H9 (cell line): ENCODE measurements at regions not wholly inside any gene's neighbourhood (a gene's known extent, or its start where the extent isn't known, plus 50 kb on each side); places are given as distances from the start of the nearest gene placed in this dataset.

Source experiments
- DNase-seq: peaks from one replicate; pipeline ENCODE4 v3.0.0-alpha.2; 2017
- H2AFZ ChIP-seq: one replicate; pipeline ENCODE4 v1.6.1; 2013; ENCODE audit warnings: mild to moderate bottlenecking, low read length, control low read depth, moderate library complexity
- H2AK5ac ChIP-seq: 2 replicates; pipeline ENCODE4 v1.6.1; 2013; ENCODE audit warnings: low read length, control low read depth, mixed read lengths; ENCODE audit not compliant: insufficient read length
- H2BK120ac ChIP-seq: one replicate; pipeline ENCODE4 v1.6.1; 2013; ENCODE audit warnings: low read depth, mild to moderate bottlenecking, low read length, control low read depth, inconsistent platforms; ENCODE audit not compliant: poor library complexity, severe bottlenecking
- H2BK12ac ChIP-seq: 2 replicates; pipeline ENCODE4 v1.6.1; 2013; ENCODE audit warnings: low read length, control low read depth, mixed read lengths, low read depth; ENCODE audit not compliant: insufficient read length
- H2BK15ac ChIP-seq: 2 replicates; pipeline ENCODE4 v1.6.1; 2013; ENCODE audit warnings: low read depth, low read length, control low read depth
- H2BK20ac ChIP-seq: one replicate; pipeline ENCODE4 v1.6.1; 2013; ENCODE audit warnings: low read depth, mild to moderate bottlenecking, low read length, control low read depth, inconsistent platforms; ENCODE audit not compliant: poor library complexity, severe bottlenecking
- H2BK5ac ChIP-seq: 2 replicates; pipeline ENCODE4 v1.6.1; 2013; ENCODE audit warnings: low read length, control low read depth, mixed read lengths; ENCODE audit not compliant: insufficient read length
- H3K14ac ChIP-seq: 2 replicates; pipeline ENCODE4 v1.6.1; 2013; ENCODE audit warnings: low read length, control low read depth; ENCODE audit not compliant: insufficient read depth
- H3K18ac ChIP-seq: 2 replicates; pipeline ENCODE4 v1.6.1; 2013; ENCODE audit warnings: low read depth, mild to moderate bottlenecking, mixed read lengths, low read length, control low read depth; ENCODE audit not compliant: insufficient read length
- H3K23ac ChIP-seq: 2 replicates; pipeline ENCODE4 v1.6.1; 2013; ENCODE audit warnings: low read length, control low read depth, mixed read lengths, low read depth; ENCODE audit not compliant: insufficient read length
- H3K23me2 ChIP-seq: 2 replicates; pipeline ENCODE4 v1.6.1; 2013; ENCODE audit warnings: low read depth, mild to moderate bottlenecking, mixed read lengths, low read length, control low read depth; ENCODE audit not compliant: insufficient read length, poor library complexity, severe bottlenecking
- H3K27ac ChIP-seq: 2 replicates; pipeline ENCODE4 v1.5.1; 2013; ENCODE audit warnings: low read length, control low read depth, mixed read lengths, low read depth; ENCODE audit not compliant: insufficient read length
- H3K27me3 ChIP-seq: 2 replicates; pipeline ENCODE4 v1.6.1; 2013; ENCODE audit warnings: low read length, control low read depth, inconsistent platforms; ENCODE audit not compliant: insufficient read depth
- H3K4ac ChIP-seq: 2 replicates; pipeline ENCODE4 v1.6.1; 2013; ENCODE audit warnings: low read depth, mild to moderate bottlenecking, control low read depth, inconsistent platforms, low read length, moderate library complexity
- H3K4me1 ChIP-seq: 2 replicates; pipeline ENCODE4 v1.6.1; 2013; ENCODE audit warnings: low read length, control low read depth, inconsistent platforms; ENCODE audit not compliant: insufficient read depth
- H3K4me2 ChIP-seq: 2 replicates; pipeline ENCODE4 v1.6.1; 2013; ENCODE audit warnings: low read length, control low read depth, mixed read lengths; ENCODE audit not compliant: insufficient read length, insufficient read depth
- H3K56ac ChIP-seq: 2 replicates; pipeline ENCODE4 v1.6.1; 2013; ENCODE audit warnings: low read depth, mild to moderate bottlenecking, mixed read lengths, low read length, control low read depth; ENCODE audit not compliant: insufficient read length
- H3K79me1 ChIP-seq: 2 replicates; pipeline ENCODE4 v1.6.1; 2013; ENCODE audit warnings: low read depth, mild to moderate bottlenecking, moderate library complexity, low read length, control low read depth, inconsistent platforms; ENCODE audit not compliant: insufficient read depth, poor library complexity, severe bottlenecking
- H3K79me2 ChIP-seq: 2 replicates; pipeline ENCODE4 v1.6.1; 2013; ENCODE audit warnings: low read length, control low read depth, inconsistent platforms; ENCODE audit not compliant: insufficient read depth
- H3K9ac ChIP-seq: 2 replicates; pipeline ENCODE4 v1.6.1; 2013; ENCODE audit warnings: low read length, control low read depth, mixed read lengths; ENCODE audit not compliant: insufficient read length; ENCODE audit errors: extremely low read depth
- H3K9me3 ChIP-seq: one replicate; pipeline ENCODE4 v1.6.1; 2013; ENCODE audit warnings: low read depth, low read length, inconsistent platforms; ENCODE audit not compliant: control insufficient read depth
- H3T11ph ChIP-seq: one replicate; pipeline ENCODE4 v1.6.1; 2013; ENCODE audit warnings: mild to moderate bottlenecking, low read length, control low read depth, inconsistent platforms
- H4K20me1 ChIP-seq: one replicate; pipeline ENCODE4 v1.6.1; 2013; ENCODE audit not compliant: control insufficient read depth, insufficient read length, insufficient read depth
- H4K5ac ChIP-seq: 2 replicates; pipeline ENCODE4 v1.6.1; 2013; ENCODE audit warnings: low read depth, mild to moderate bottlenecking, mixed read lengths, low read length, control low read depth; ENCODE audit not compliant: insufficient read length
- H4K8ac ChIP-seq: replicated peaks from 2 replicates; pipeline ENCODE4 v1.6.1; 2013; ENCODE audit warnings: low read length, control low read depth, mixed read lengths, low read depth; ENCODE audit not compliant: insufficient read length
- H4K91ac ChIP-seq: 2 replicates; pipeline ENCODE4 v1.6.1; 2013; ENCODE audit warnings: low read depth, mild to moderate bottlenecking, moderate library complexity, mixed read lengths, low read length, control low read depth; ENCODE audit not compliant: insufficient read length
- H3K27ac Mint-ChIP-seq, 3 experiments: 2 replicates in 2 of 3; 3 replicates in 1 of 3; pipeline ENCODE4 v1.8.0; 2020 to 2021; ENCODE audit warnings: mixed read lengths in 3 of 3, mild to moderate bottlenecking in 1 of 3, moderate library complexity in 1 of 3
- H3K27me3 Mint-ChIP-seq: 2 replicates; pipeline ENCODE4 v1.8.0; 2021; ENCODE audit warnings: low read depth, mild to moderate bottlenecking, moderate library complexity, mixed read lengths
- H3K36me3 Mint-ChIP-seq, 3 experiments: 2 replicates in 2 of 3; 3 replicates in 1 of 3; pipeline ENCODE4 v1.8.0; 2020 to 2021; ENCODE audit warnings: low read depth in 3 of 3, mixed read lengths in 3 of 3; ENCODE audit not compliant: insufficient read depth in 1 of 3
- H3K4me1 Mint-ChIP-seq, 2 experiments: 2 replicates each; pipeline ENCODE4 v1.8.0; 2020; ENCODE audit warnings: mixed read lengths in 2 of 2
- H3K4me3 Mint-ChIP-seq, 2 experiments: 2 replicates in 1 of 2; 3 replicates in 1 of 2; pipeline ENCODE4 v1.8.0; 2020 to 2021; ENCODE audit warnings: mild to moderate bottlenecking in 2 of 2, mixed read lengths in 2 of 2, moderate library complexity in 1 of 2
- H3K9me3 Mint-ChIP-seq, 2 experiments: 2 replicates in 1 of 2; 3 replicates in 1 of 2; pipeline ENCODE4 v1.8.0; 2020; ENCODE audit warnings: mild to moderate bottlenecking in 2 of 2, mixed read lengths in 2 of 2, moderate library complexity in 1 of 2
- WGBS: extraction: QIAGEN DNeasy Blood & Tissue Kit; methylation state at CpG from one replicate; pipeline ENCODE4 v1.1.7; 2013; ENCODE audit warnings: missing lambda C conversion rate, low lambda C conversion rate, mixed read lengths; ENCODE audit not compliant: insufficient read length; ENCODE audit errors: extremely low coverage; 5-methylcytosine and 5-hydroxymethylcytosine counted together
- TF ChIP-seq, protein P1 (sequence below): fragments of 200-600 bp; sonication (generic); conservative IDR thresholded peaks from 3 replicates; pipeline ENCODE4 v1.8.0; 2021; ENCODE audit warnings: antibody characterized with exemption, mild to moderate bottlenecking

DNA sequence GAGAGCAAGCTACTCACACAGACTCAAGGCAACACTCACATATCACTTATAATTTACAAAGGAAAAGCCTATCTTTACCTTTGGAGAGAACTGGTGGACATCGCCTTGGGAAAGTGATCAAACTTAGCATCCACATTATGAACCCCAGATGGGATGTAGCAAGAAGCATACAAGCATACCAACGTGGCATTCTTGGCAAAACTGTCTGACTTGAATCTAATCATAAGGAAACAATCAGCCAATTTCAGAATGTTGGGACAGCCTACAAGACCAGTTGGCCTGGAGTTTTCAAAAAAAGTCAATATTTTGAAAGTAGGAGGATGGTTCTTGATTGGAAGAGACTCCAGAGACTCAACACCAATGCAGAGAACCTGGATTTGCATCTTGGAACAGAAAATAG, 79.1 kb upstream of the PMAIP1 start:
- Histone ChIP-seq H2AFZ (no peak overlapping the region), H3K4ac (no peak overlapping the region), H3K23ac (no peak overlapping the region), H2BK20ac (no peak overlapping the region), H3K14ac (no peak overlapping the region), H2BK5ac (no peak overlapping the region), H4K5ac (no peak overlapping the region), H3K4me1 (no peaks in the 10 kb centered on the region), H3K27me3 (no peaks in the 10 kb centered on the region), H3K56ac (no peak overlapping the region), H3K18ac (no peak overlapping the region), H3K9me3 (no peaks in the 10 kb centered on the region), H3T11ph (no peak overlapping the region), H3K27ac (no peak overlapping the region), H2AK5ac (no peak overlapping the region), H4K8ac (no peak overlapping the region), H3K4me2 (no peak overlapping the region), H3K79me1 (no peaks in the 10 kb centered on the region), H2BK12ac (no peak overlapping the region), H2BK15ac (no peak overlapping the region), H3K9ac (no peak overlapping the region), H2BK120ac (no peak overlapping the region), H3K79me2 (no peaks in the 10 kb centered on the region), H4K91ac (no peak overlapping the region), H4K20me1 (no peaks in the 10 kb centered on the region), H3K23me2 (no peaks in the 10 kb centered on the region)
- WGBS = no CpG with 5 or more reads among the region's 2 CpGs
- DNase-seq = no peak
- Mint-ChIP-seq H3K36me3 (no peaks in the 10 kb centered on the region), H3K27ac (no peak overlapping the region), H3K9me3 (no peaks in the 10 kb centered on the region), H3K4me1 (peaks cover 6% of the 10 kb centered on the region in 2 experiments), H3K4me3 (no peak overlapping the region), H3K27me3 (peaks cover 2% of the 10 kb centered on the region; the same call in 1 of the 2 replicates)
- TF ChIP-seq, protein P1, sequence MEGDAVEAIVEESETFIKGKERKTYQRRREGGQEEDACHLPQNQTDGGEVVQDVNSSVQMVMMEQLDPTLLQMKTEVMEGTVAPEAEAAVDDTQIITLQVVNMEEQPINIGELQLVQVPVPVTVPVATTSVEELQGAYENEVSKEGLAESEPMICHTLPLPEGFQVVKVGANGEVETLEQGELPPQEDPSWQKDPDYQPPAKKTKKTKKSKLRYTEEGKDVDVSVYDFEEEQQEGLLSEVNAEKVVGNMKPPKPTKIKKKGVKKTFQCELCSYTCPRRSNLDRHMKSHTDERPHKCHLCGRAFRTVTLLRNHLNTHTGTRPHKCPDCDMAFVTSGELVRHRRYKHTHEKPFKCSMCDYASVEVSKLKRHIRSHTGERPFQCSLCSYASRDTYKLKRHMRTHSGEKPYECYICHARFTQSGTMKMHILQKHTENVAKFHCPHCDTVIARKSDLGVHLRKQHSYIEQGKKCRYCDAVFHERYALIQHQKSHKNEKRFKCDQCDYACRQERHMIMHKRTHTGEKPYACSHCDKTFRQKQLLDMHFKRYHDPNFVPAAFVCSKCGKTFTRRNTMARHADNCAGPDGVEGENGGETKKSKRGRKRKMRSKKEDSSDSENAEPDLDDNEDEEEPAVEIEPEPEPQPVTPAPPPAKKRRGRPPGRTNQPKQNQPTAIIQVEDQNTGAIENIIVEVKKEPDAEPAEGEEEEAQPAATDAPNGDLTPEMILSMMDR = no peak
